PC-9 (cell line): ENCODE measurements at regions not wholly inside any gene's neighbourhood (a gene's known extent, or its start where the extent isn't known, plus 50 kb on each side); places are given as distances from the start of the nearest gene placed in this dataset.

ENCODE experiments used
- EZH2 ChIP-seq: fragments of 200-600 bp; sonication (generic); IDR thresholded peaks from 2 replicates; pipeline ENCODE4 v1.8.0; 2017; ENCODE audit warnings: antibody characterized with exemption, low read depth
- TF ChIP-seq, protein P1 (sequence below): fragments of 200-600 bp; sonication (generic); conservative IDR thresholded peaks from 2 replicates; pipeline ENCODE4 v1.6.1; 2017; ENCODE audit warnings: mixed run types, antibody characterized with exemption, mild to moderate bottlenecking, moderate library complexity

- TF ChIP-seq, protein P1, sequence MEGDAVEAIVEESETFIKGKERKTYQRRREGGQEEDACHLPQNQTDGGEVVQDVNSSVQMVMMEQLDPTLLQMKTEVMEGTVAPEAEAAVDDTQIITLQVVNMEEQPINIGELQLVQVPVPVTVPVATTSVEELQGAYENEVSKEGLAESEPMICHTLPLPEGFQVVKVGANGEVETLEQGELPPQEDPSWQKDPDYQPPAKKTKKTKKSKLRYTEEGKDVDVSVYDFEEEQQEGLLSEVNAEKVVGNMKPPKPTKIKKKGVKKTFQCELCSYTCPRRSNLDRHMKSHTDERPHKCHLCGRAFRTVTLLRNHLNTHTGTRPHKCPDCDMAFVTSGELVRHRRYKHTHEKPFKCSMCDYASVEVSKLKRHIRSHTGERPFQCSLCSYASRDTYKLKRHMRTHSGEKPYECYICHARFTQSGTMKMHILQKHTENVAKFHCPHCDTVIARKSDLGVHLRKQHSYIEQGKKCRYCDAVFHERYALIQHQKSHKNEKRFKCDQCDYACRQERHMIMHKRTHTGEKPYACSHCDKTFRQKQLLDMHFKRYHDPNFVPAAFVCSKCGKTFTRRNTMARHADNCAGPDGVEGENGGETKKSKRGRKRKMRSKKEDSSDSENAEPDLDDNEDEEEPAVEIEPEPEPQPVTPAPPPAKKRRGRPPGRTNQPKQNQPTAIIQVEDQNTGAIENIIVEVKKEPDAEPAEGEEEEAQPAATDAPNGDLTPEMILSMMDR, result no peak
- TF ChIP-seq EZH2, result no peak
Observed at GRCh38 chr16:54636221-54636793, 294.4 kb upstream of the IRX5 start.
